NCI-H2196 (cell line): ENCODE measurements at regions not wholly inside any gene's neighbourhood (a gene's known extent, or its start where the extent isn't known, plus 50 kb on each side); places are given as distances from the start of the nearest gene placed in this dataset.
"Not testable (repeated sequence)": the region's sequence is repeated elsewhere in the genome, so short reads cannot be mapped to it uniquely, and the experiment has no call there.

Source experiments
- DNase-seq: peaks from one replicate; lab custom pipeline; 2025; ENCODE audit not compliant: unreplicated experiment; lab: John Stamatoyannopoulos, UW

GRCh38 chr5:2841208-2841607 lies 89.7 kb upstream of the IRX2 start:
- no peak for DNase-seq

- DNase-seq, result no peak
Measured at GRCh38 chr5:2840372-2840915, 89.0 kb upstream of the IRX2 start.

DNA sequence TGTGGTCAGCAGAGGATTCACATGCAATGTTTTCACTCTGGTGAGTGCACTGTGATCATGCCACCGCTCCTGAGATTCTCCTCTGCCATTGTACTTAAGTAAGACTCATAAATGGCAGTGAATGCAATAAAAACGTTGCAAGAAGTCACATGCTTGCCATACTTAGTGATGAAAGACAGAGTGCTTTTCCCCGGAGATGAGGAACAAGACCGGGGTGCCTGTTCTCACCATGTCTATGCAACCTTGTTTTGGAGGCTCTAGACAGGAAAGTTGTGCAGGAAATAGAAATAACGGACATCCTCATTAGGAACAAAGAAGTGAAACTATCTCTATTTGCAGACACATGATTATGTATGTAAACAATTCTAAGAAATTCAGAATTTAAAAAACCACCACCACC lies 84.7 kb upstream of the IRX2 start:
- no peak for DNase-seq

- no peak for DNase-seq
Measured at GRCh38 chr5:2833556-2833955, 82.1 kb upstream of the IRX2 start.

GRCh38 chr5:2832394-2832793 lies 80.9 kb upstream of the IRX2 start:
- no peak for DNase-seq

GRCh38 chr5:2829239-2829638 lies 77.8 kb upstream of the IRX2 start:
- no peak for DNase-seq

DNA sequence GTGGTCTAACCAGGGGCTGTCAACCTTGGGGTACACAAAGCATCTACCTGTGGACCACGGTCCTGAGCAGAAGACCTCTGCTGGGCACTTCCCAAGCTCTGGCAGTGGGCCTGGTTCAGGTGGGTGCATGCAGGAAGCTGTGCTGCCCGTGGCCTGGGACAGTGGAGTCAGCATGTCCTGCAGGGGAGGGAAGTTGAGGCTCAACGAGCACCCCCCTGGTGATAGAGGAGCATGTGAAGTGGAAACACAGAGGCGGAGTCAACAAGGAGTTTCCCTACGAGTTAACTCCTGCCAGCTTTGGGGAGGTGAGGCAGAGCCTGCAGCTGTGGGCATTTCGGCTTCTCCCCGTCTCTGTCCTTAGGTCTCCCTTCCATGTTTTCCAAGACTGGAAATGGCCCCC lies 67.5 kb upstream of the IRX2 start:
- no peak for DNase-seq

DNA sequence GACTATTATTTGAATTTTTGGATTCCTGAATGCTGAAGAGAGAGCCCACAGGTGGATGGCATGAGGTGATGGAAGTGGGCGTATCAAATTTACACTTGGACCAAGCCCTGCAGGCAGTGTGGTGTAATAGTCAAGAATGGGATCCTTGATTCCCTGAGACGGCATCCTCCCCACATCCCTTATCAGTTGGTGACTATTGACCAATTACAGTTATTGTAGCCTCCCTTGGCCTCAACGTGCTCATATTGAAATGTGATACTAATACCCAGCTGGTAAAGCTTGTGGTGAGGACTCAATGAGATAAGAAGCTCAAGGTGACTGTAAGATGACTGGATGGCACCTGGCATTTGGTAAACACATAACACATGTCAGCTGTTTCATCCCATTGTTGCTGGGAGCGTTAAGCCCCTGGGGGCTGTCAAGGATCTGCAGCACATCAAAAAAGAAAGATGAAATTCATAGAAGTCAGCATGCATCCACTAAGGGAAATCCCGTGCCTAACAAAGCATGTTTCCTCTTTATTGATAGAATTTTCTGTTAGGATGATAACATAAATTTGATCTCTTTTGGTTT lies 65.6 kb upstream of the IRX2 start:
- peak; percentile 64 for DNase-seq

DNA sequence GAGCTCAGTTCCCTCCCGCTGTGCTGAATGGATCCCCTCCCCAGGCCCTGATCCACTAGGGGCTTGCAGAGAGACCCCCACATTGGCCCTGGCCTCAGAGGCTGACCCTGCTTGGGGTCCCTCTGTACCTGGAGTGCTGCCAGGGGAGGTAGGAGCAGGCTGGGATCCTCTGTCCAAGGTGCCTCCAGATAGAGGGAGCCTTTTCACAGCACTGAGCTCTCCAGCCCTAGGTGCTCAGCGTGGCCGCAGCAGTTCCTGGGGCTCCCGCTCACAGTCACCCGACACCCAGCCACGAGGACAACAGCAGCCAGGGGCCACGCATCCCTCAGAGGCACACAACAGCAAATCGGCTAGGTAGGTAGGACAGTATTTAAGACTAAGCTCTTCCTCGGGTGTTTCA lies 62.2 kb upstream of the IRX2 start:
- DNase-seq, result no peak

GRCh38 chr5:2810644-2811043 lies 59.2 kb upstream of the IRX2 start:
- DNase-seq, result no peak

DNA sequence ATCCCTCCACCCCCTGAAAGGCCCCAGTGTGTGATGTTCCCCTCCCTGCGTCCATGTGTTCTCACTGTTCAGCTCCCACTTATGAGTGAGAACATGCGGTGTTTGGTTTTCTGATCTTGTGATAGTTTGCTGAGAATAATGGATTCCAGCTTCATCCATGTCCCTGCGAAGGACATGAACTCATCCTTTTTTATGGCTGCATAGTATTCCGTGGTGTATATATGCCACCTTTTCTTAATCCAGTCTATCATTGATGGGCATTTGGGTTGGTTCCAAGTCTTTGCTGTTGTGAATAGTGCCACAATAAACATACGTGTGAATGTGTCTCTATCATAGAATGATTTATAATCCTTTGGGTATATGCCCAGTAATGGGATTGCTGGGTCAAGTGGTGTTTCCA lies 55.8 kb upstream of the IRX2 start:
- DNase-seq, result not testable (repeated sequence)

DNA sequence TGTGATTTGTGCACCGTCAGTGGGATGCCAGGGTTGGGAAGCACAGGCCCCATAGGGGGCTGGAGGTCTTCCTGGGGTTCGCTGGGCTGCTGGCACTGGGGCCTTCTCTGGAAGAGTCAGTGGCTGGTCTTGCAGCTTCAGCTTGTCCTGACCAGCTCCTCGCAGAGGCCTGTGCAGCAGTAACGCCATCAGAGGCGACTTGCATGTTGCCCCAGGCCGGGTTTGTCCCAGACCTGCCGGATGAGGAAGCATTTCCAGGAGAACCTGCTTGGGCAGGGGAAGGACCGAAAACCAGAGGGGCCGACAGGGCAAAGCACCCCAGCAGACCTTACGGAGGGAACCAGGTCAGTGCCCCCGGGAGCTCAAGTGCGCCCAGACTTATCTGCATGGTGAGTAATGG lies 54.7 kb upstream of the IRX2 start:
- no peak for DNase-seq

DNA sequence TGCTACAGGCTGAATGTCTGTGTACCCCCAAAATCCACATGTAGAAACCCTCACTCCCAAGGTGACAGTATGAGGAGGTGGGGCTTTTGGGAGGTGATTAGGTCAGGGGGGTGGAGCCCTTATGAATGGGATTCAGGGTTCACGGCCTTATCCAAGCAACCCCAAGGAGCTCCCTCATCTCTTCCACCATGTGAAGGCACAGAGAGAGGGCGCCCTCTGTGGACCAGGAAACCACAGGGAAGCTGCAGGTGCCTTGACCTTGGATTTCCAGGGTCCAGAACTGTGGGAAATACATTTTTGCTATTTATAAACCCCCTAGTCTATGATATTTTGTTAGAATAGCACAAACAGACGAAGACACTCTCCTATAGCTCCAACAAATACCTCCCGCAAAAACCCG lies 53.6 kb upstream of the IRX2 start:
- DNase-seq, result no peak

DNA sequence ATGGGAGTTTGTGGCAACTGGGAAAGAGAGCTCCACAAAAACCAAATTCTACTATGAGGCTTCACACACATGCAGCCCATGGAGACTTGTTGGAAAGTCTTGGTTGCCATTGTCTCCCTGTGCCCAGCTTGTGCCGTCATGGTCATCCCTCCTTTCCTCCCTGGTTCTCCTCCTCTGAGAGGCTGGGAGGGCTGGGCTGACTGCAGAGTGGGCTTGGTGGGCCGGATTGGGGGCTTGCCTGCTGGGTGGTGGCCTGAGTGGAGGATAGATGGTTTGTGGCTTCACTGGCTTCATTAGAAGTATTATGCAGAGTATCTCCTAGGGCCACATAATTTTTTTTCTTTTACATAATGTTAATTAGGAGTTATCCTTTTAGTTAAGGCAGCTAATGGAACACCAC lies 52.3 kb upstream of the IRX2 start:
- DNase-seq, result no peak

DNA sequence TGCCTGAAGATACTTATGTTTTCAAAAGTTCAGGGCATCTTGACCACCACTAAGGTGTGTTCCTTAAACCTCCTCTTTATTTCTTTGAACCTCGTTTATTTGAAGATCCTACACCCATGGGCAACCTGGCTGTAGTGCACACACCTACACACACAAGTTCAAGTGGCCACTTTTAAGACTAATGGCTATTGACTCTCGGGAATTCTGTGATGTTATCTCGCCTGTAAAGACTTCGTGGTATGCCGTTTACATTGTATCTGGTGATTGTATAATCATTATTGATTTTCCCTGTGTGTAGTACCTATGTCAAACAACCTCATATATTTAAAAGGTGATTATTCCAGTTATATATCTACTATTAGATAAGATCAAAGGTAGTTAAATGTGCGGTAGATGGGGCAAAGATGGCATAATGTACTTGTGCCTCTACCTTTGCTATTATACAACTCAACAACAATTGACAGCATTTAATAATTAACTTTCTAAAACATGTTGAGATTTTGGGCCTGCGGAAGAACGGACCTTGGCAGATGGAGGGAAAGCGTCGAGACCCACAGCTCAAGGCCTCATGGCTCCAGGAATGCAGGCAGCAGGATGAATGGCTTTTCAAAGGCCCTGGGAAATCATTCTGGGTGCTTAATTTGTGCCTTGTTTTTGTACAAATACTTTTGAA lies 51.4 kb upstream of the IRX2 start:
- no peak for DNase-seq

DNA sequence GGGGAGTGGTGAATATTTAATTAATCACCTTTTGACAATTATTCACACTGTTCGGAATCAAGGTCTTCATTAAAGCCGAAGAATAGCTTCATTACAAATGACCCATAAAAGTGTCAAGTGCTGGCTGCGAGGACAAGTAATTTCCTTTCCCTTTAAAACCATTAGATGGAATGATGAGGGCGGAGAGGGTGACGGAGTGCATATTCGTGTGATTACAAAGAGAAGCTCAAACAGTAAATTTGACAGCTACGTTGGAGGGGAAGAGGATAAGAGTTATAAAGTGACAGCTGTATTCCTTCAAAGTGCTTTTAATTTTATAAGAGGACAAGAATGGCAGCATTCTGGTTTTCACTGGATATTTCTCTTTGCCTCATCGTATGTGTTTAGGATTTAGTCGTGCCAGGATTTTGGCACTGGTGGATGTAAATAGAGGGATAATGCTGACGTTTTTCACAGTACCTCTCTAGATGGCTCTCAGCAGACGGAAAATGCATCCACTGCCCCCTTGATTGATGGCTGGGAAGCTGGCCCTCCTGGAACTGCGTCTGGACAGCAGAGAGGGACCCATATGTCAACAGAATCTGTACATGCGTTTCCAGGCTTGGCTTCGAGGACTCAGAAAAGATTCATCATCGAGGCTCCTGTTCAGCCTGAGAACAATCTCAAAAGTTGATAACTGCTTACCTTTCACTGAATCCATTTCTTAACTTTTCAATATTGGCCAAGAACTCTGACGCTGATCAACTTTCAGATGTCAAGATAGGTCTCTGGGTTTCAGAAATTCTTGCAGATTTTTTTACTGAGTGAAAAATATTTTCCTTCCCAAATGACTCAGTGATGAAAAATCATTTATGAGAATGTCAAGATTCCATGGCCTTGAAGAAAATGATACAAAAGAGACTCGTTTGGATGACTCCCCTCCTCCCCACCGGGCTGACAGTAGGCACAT lies 50.4 kb upstream of the IRX2 start:
- no peak for DNase-seq
